ENCODE measurements at regions not wholly inside any gene's neighbourhood (a gene's known extent, or its start where the extent isn't known, plus 50 kb on each side); places are given as distances from the start of the nearest gene placed in this dataset. TPM values are rescaled to one million over a fixed set of nuclear protein-coding genes. Genes with fewer than 3 reads are reported as not detected.

DNA sequence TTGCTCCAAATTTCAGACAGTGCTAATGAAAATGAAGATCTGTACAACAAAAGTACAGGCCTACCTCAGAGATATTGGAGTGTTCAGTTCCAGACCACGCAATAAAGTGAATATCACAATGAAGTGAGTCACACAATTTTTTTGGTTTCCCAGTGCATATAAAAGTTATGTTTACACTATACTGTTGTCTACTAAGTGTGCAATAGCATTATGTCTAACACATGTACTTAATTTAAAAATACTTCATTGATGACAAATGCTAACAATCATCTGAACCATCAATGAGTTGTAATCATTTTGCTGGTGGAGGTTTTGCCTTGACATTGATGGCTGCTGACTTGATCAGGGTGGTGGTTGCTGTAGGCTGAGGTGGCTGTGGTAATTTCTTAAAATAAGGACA lies 60.6 kb upstream of the E2F8 start:
- Histone ChIP-seq H3K9me3 (ENCODE audit: insufficient read depth, low read depth, low read length) (no peaks in the 10 kb centered on the region), H3K9ac (ENCODE audit: low read length) (no peak overlapping the region), H2AFZ (ENCODE audit: low read depth, low read length) (no peak overlapping the region), H3K4me3 (ENCODE audit: insufficient read depth, low read depth, low read length) (no peak overlapping the region), H3K27me3 (ENCODE audit: insufficient read depth, low read length) (peaks cover 11% of the 10 kb centered on the region), H3K36me3 (ENCODE audit: insufficient read depth, low read length) (no peaks in the 10 kb centered on the region), H3K27ac (ENCODE audit: low read depth, low read length) (no peak overlapping the region), H3K79me2 (ENCODE audit: insufficient read depth, low read length) (no peaks in the 10 kb centered on the region), H3K4me1 (ENCODE audit: insufficient read depth, low read length) (no peaks in the 10 kb centered on the region), H4K20me1 (ENCODE audit: insufficient read depth, low read length) (no peaks in the 10 kb centered on the region), H3K4me2 (ENCODE audit: low read length) (no peak overlapping the region)
- Mint-ChIP-seq H3K36me3 (ENCODE audit: low read depth, unreplicated experiment) (no peaks in the 10 kb centered on the region), H3K27me3 (ENCODE audit: low read depth, unreplicated experiment) (peaks cover 8% of the 10 kb centered on the region), H3K4me3 (ENCODE audit: unreplicated experiment) (no peak overlapping the region), H3K27ac (ENCODE audit: unreplicated experiment) (no peak overlapping the region), H3K4me1 (ENCODE audit: low read depth, unreplicated experiment) (no peaks in the 10 kb centered on the region), H3K9me3 (ENCODE audit: unreplicated experiment) (no peaks in the 10 kb centered on the region)
- DNase-seq (ENCODE audit: low read depth) = no peak
- FAIRE-seq = no peak
- TF ChIP-seq EZH2 (IDR thresholded peaks at IDR 0.05; ENCODE audit: insufficient read depth, low read length) = no peak
- TF ChIP-seq, protein P1, sequence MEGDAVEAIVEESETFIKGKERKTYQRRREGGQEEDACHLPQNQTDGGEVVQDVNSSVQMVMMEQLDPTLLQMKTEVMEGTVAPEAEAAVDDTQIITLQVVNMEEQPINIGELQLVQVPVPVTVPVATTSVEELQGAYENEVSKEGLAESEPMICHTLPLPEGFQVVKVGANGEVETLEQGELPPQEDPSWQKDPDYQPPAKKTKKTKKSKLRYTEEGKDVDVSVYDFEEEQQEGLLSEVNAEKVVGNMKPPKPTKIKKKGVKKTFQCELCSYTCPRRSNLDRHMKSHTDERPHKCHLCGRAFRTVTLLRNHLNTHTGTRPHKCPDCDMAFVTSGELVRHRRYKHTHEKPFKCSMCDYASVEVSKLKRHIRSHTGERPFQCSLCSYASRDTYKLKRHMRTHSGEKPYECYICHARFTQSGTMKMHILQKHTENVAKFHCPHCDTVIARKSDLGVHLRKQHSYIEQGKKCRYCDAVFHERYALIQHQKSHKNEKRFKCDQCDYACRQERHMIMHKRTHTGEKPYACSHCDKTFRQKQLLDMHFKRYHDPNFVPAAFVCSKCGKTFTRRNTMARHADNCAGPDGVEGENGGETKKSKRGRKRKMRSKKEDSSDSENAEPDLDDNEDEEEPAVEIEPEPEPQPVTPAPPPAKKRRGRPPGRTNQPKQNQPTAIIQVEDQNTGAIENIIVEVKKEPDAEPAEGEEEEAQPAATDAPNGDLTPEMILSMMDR (IDR thresholded peaks at IDR 0.05; ENCODE audit: insufficient read depth, low read depth, low read length) = no peak

DNA sequence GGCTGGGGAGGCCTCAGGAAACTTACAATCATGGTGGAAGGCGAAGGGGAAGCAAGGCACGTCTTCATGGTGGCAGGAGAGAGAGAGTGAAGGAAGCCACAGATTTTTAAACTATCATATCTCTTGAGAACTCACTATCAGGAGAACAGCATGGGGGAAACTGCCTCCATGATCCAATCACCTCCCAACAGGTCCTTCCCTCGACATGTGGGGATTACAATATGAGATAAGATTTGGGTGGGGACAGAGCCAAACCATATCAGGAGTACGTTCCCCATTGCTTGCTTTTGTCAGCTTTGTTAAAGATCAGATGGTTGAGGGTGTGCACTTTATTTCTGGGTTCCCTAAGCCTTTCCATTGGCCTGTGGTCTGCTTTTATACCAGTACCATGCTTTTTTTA lies 53.7 kb upstream of the E2F8 start:
- no peaks in the 10 kb centered on the region for H4K20me1 ChIP-seq (ENCODE audit: insufficient read depth, low read length)
- Mint-ChIP-seq H3K27me3 (ENCODE audit: low read depth, unreplicated experiment) (peaks cover 7% of the 10 kb centered on the region), H3K4me3 (ENCODE audit: unreplicated experiment) (no peak overlapping the region), H3K4me1 (ENCODE audit: low read depth, unreplicated experiment) (no peaks in the 10 kb centered on the region), H3K36me3 (ENCODE audit: low read depth, unreplicated experiment) (no peaks in the 10 kb centered on the region), H3K9me3 (ENCODE audit: unreplicated experiment) (no peaks in the 10 kb centered on the region), H3K27ac (ENCODE audit: unreplicated experiment) (no peak overlapping the region)
- no peak for DNase-seq (ENCODE audit: low read depth)
- FAIRE-seq = no peak
- TF ChIP-seq EZH2 (IDR thresholded peaks at IDR 0.05; ENCODE audit: insufficient read depth, low read length) = no peak
- TF ChIP-seq, protein P1 (IDR thresholded peaks at IDR 0.05; ENCODE audit: insufficient read depth, low read depth, low read length) = no peak
- H3K4me1 ChIP-seq (ENCODE audit: insufficient read depth, low read length) = no peaks in the 10 kb centered on the region
- H3K36me3 ChIP-seq (ENCODE audit: insufficient read depth, low read length) = no peaks in the 10 kb centered on the region
- H3K79me2 ChIP-seq (ENCODE audit: insufficient read depth, low read length) = no peaks in the 10 kb centered on the region
- peaks cover 5% of the 10 kb centered on the region for H3K27me3 ChIP-seq (ENCODE audit: insufficient read depth, low read length)
- H3K9me3 ChIP-seq (ENCODE audit: insufficient read depth, low read depth, low read length) = no peaks in the 10 kb centered on the region
- H2AFZ ChIP-seq (ENCODE audit: low read depth, low read length) = no peak overlapping the region
- H3K4me3 ChIP-seq (ENCODE audit: insufficient read depth, low read depth, low read length) = no peak overlapping the region
- H3K27ac ChIP-seq (ENCODE audit: low read depth, low read length) = no peak overlapping the region
- no peak overlapping the region for H3K4me2 ChIP-seq (ENCODE audit: low read length)
- H3K9ac ChIP-seq (ENCODE audit: low read length) = no peak overlapping the region

DNA sequence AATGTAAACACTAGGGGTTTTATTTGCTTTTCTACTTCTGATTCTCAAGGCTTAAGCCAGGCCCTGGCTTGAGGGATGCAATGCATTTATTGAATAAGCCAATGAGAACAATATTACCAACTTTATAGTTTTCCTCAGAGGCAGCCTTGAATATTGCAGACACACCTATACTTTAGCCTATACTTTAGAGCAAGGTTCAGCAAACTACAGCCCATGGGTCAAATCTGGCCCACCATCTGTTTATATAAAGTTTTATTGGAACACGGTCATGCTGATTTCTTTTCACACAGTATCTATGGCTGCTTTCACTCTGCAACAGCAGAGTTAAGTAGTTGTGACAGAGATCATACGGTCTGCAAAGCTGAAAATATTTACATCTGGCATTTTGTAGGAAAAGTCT lies 50.3 kb upstream of the E2F8 start:
- no peak overlapping the region for H2AFZ ChIP-seq (ENCODE audit: low read depth, low read length)
- DNase-seq (ENCODE audit: low read depth) = no peak
- no peak overlapping the region for H3K4me3 Mint-ChIP-seq (ENCODE audit: unreplicated experiment)
- no peak for FAIRE-seq
- H3K4me1 ChIP-seq (ENCODE audit: insufficient read depth, low read length) = no peaks in the 10 kb centered on the region
- no peaks in the 10 kb centered on the region for H3K9me3 ChIP-seq (ENCODE audit: insufficient read depth, low read depth, low read length)
- no peak overlapping the region for H3K9ac ChIP-seq (ENCODE audit: low read length)
- H3K4me2 ChIP-seq (ENCODE audit: low read length) = no peak overlapping the region
- H3K4me3 ChIP-seq (ENCODE audit: insufficient read depth, low read depth, low read length) = no peak overlapping the region
- H3K36me3 Mint-ChIP-seq (ENCODE audit: low read depth, unreplicated experiment) = no peaks in the 10 kb centered on the region
- H3K27me3 Mint-ChIP-seq (ENCODE audit: low read depth, unreplicated experiment) = peaks cover 8% of the 10 kb centered on the region
- no peaks in the 10 kb centered on the region for H3K9me3 Mint-ChIP-seq (ENCODE audit: unreplicated experiment)
- no peaks in the 10 kb centered on the region for H3K36me3 ChIP-seq (ENCODE audit: insufficient read depth, low read length)
- H3K4me1 Mint-ChIP-seq (ENCODE audit: low read depth, unreplicated experiment) = no peaks in the 10 kb centered on the region
- no peak for TF ChIP-seq EZH2 (IDR thresholded peaks at IDR 0.05; ENCODE audit: insufficient read depth, low read length)
- TF ChIP-seq, protein P1 (IDR thresholded peaks at IDR 0.05; ENCODE audit: insufficient read depth, low read depth, low read length) = no peak
- H4K20me1 ChIP-seq (ENCODE audit: insufficient read depth, low read length) = no peaks in the 10 kb centered on the region
- no peak overlapping the region for H3K27ac Mint-ChIP-seq (ENCODE audit: unreplicated experiment)
- H3K79me2 ChIP-seq (ENCODE audit: insufficient read depth, low read length) = no peaks in the 10 kb centered on the region
- peaks cover 6% of the 10 kb centered on the region for H3K27me3 ChIP-seq (ENCODE audit: insufficient read depth, low read length)
- no peak overlapping the region for H3K27ac ChIP-seq (ENCODE audit: low read depth, low read length)

Small RNA genes lying in the stretch of these regions (microRNA-seq; reads per million reads assigned to microRNA genes)
- gene MIR4486 = not detected
